ENCODE measurements at regions not wholly inside any gene's neighbourhood (a gene's known extent, or its start where the extent isn't known, plus 50 kb on each side); places are given as distances from the start of the nearest gene placed in this dataset.
"Not testable (repeated sequence)": the region's sequence is repeated elsewhere in the genome, so short reads cannot be mapped to it uniquely, and the experiment has no call there.

- H3K27me3 ChIP-seq (replicated peaks in 2 of 5; ENCODE audit: control insufficient read depth in 4 of 5, insufficient read depth in 5 of 5, low read length in 4 of 5); H3K4me3 ChIP-seq (ENCODE audit: control insufficient read depth in 1 of 7, extremely low read depth in 1 of 7, insufficient read depth in 4 of 7, low read depth in 2 of 7, low read length in 6 of 7); H3K4me1 ChIP-seq (ENCODE audit: control extremely low read depth in 1 of 4, control insufficient read depth in 4 of 4, insufficient read depth in 4 of 4, low read length in 3 of 4); DNase-seq; CTCF ChIA-PET; H3K36me3 ChIP-seq (ENCODE audit: control insufficient read depth in 4 of 4, insufficient read depth in 4 of 4, low read length in 3 of 4); POLR2A ChIA-PET; H3K9me3 ChIP-seq (ENCODE audit: control extremely low read depth in 1 of 5, control insufficient read depth in 4 of 5, insufficient read depth in 2 of 5, low read depth in 1 of 5, low read length in 4 of 5); H3K27ac ChIP-seq (ENCODE audit: insufficient read depth in 1 of 2, low read depth in 1 of 2, low read length in 2 of 2, poor library complexity in 1 of 2, severe bottlenecking in 2 of 2): not testable (repeated sequence)
- WGBS (ENCODE audit: insufficient coverage), result no CpG with 5 or more reads among the region's 1 CpG
These were observed 51.1 kb upstream of the BNC1 start for GRCh38 chr15:83335542-83335941.

DNA sequence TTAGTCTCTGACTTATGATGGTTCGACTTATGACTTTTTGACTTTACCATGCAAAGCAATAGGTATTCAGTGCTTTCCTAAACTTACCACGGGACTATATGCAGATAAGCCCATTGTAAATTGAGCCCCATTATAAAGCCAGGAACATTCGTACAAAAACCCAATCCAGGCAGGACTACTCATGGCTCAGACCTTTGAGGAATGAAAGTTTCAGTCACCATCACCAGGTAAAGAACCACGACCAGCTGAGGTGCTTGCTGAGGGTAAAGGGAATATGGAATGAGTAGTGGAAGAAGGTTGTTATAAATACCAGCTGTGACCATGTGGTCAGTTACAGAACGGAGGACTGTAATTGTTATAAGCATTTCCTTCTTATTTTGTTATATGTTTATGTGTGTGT, 54.9 kb upstream of the BNC1 start:
- H3K9me3 ChIP-seq (ENCODE audit: control extremely low read depth in 1 of 5, control insufficient read depth in 4 of 5, insufficient read depth in 2 of 5, low read depth in 1 of 5, low read length in 4 of 5), result peaks cover 0 to 2% (median 0%) of the 10 kb centered on the region in 5 experiments
- H3K4me3 ChIP-seq (ENCODE audit: control insufficient read depth in 1 of 7, extremely low read depth in 1 of 7, insufficient read depth in 4 of 7, low read depth in 2 of 7, low read length in 6 of 7), result no peak overlapping the region
- peaks cover 0 to 12% (median 2%) of the 10 kb centered on the region in 5 experiments for H3K27me3 ChIP-seq (replicated peaks in 2 of 5; ENCODE audit: control insufficient read depth in 4 of 5, insufficient read depth in 5 of 5, low read length in 4 of 5)
- POLR2A ChIA-PET, result no interaction called here
- DNase-seq, result no peak
- 96% methylated on average over 2 of the region's 5 CpGs for WGBS (ENCODE audit: insufficient coverage)
- no peaks in the 10 kb centered on the region for H3K4me1 ChIP-seq (ENCODE audit: control extremely low read depth in 1 of 4, control insufficient read depth in 4 of 4, insufficient read depth in 4 of 4, low read length in 3 of 4)
- CTCF ChIA-PET, result interaction anchor here (0.6 kb wide), 1 partner anchor 35 kb away, joined by 3 read pairs; no protein-coding TSS in a partner anchor
- no peak overlapping the region for H3K27ac ChIP-seq (ENCODE audit: insufficient read depth in 1 of 2, low read depth in 1 of 2, low read length in 2 of 2, poor library complexity in 1 of 2, severe bottlenecking in 2 of 2)
- no peaks in the 10 kb centered on the region for H3K36me3 ChIP-seq (ENCODE audit: control insufficient read depth in 4 of 4, insufficient read depth in 4 of 4, low read length in 3 of 4)

DNA sequence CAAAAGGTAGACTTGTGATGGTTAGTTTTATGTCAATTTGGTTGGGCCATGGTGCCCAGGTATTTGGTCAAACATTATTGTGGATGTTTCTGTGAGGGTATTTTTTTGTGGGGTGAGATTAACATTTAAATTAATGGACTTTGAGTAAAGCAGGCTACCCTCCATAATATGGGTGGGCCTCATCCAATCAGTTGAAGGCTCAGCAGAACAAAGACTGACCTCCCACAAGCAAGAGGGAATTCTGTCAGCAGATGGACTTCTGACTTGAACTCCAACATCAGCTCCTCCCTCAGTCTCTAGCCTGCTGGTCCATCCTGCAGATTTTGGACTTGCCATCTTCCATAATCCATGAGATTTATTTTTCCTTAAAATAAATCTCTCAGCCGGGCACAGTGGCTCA, 55.6 kb upstream of the BNC1 start:
- Histone ChIP-seq H3K27ac (ENCODE audit: insufficient read depth in 1 of 2, low read depth in 1 of 2, low read length in 2 of 2, poor library complexity in 1 of 2, severe bottlenecking in 2 of 2) (no peak overlapping the region), H3K4me1 (ENCODE audit: control extremely low read depth in 1 of 4, control insufficient read depth in 4 of 4, insufficient read depth in 4 of 4, low read length in 3 of 4) (no peaks in the 10 kb centered on the region), H3K27me3 (replicated peaks in 2 of 5; ENCODE audit: control insufficient read depth in 4 of 5, insufficient read depth in 5 of 5, low read length in 4 of 5) (peaks cover 0 to 13% (median 2%) of the 10 kb centered on the region in 5 experiments), H3K36me3 (ENCODE audit: control insufficient read depth in 4 of 4, insufficient read depth in 4 of 4, low read length in 3 of 4) (no peaks in the 10 kb centered on the region), H3K9me3 (ENCODE audit: control extremely low read depth in 1 of 5, control insufficient read depth in 4 of 5, insufficient read depth in 2 of 5, low read depth in 1 of 5, low read length in 4 of 5) (peaks cover 0 to 2% (median 0%) of the 10 kb centered on the region in 5 experiments), H3K4me3 (ENCODE audit: control insufficient read depth in 1 of 7, extremely low read depth in 1 of 7, insufficient read depth in 4 of 7, low read depth in 2 of 7, low read length in 6 of 7) (no peak overlapping the region)
- ChIA-PET CTCF (interaction anchor here (0.6 kb wide), 1 partner anchor 35 kb away, joined by 3 read pairs; no protein-coding TSS in a partner anchor), POLR2A (no interaction called here)
- no peak for DNase-seq
- WGBS (ENCODE audit: insufficient coverage), result 86% methylated on average over 1 of the region's 1 CpG

DNA sequence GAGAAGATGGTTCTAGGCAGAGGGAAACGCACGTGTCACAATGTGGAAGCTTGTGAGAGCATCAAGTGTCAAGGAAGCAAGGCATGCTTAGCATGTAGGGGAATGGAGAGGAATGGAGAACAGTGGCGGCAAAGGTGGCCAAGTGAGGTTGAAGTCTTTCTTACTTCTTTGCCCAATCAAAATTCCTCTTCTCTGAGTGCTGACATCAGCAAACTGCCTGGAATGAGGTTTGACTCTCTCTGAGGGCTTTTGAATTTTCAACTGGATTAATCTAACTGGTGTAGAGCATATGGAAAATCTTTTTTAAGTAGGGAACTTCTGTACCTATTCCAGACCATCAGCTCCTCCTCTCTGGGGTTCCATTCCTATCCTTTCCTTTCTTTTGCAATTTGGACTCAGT, 61.9 kb upstream of the BNC1 start:
- WGBS (ENCODE audit: insufficient coverage), result 82% methylated on average over 3 of the region's 3 CpGs
- Histone ChIP-seq H3K4me3 (ENCODE audit: control insufficient read depth in 1 of 7, extremely low read depth in 1 of 7, insufficient read depth in 4 of 7, low read depth in 2 of 7, low read length in 6 of 7) (no peak overlapping the region), H3K36me3 (ENCODE audit: control insufficient read depth in 4 of 4, insufficient read depth in 4 of 4, low read length in 3 of 4) (no peaks in the 10 kb centered on the region), H3K9me3 (ENCODE audit: control extremely low read depth in 1 of 5, control insufficient read depth in 4 of 5, insufficient read depth in 2 of 5, low read depth in 1 of 5, low read length in 4 of 5) (no peaks in the 10 kb centered on the region), H3K27me3 (replicated peaks in 2 of 5; ENCODE audit: control insufficient read depth in 4 of 5, insufficient read depth in 5 of 5, low read length in 4 of 5) (peaks cover 0 to 29% (median 2%) of the 10 kb centered on the region in 5 experiments), H3K27ac (ENCODE audit: insufficient read depth in 1 of 2, low read depth in 1 of 2, low read length in 2 of 2, poor library complexity in 1 of 2, severe bottlenecking in 2 of 2) (no peak overlapping the region), H3K4me1 (ENCODE audit: control extremely low read depth in 1 of 4, control insufficient read depth in 4 of 4, insufficient read depth in 4 of 4, low read length in 3 of 4) (no peaks in the 10 kb centered on the region)
- ChIA-PET POLR2A (no interaction called here), CTCF (no interaction called here)
- no peak for DNase-seq

- CTCF ChIA-PET, result no interaction called here
These were observed 67.7 kb upstream of the BNC1 start for GRCh38 chr15:83352119-83352518.

DNA sequence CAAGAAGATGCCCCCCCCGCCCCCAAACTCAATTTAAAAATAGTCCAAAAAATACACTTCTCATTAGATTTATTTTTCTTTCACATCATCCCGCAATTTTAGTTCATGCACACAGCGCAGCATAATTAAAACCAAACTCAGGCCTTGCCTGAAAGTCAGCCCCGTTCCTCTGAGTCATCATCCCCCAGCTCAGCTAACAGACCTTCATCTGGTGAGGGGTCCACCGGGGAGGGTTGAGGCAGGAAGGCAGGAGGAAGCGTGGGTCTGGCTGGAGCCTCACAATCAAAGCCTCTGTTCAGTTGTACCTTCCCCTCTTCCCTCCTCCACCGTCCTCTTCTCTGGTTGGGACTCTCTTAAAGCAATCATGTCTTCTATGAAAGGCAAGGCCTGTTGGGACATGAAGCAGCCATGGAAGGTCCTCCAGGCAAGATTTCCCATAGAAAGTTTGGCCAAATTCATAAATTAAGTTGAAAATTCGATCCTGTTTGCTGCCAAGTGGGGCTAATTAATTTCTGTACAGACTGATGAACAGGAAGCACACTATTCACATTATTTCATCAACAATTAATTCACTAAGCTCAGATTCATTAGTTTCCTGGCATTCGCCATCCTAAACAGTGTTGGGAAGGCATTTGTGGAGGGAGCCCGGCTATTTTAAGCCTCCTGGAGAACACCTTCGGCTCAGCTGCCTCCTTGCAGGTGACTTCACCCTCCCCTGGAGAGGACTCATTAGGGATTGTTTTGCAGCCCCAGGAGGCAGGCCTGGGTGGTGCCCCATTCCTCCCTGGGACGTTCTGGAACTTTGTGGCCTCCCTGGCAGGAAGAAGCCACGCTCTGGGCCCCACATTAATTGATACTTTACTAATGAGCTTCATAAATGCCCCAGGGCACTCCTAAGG, 72.3 kb upstream of the BNC1 start:
- Histone ChIP-seq H3K27ac (ENCODE audit: insufficient read depth in 1 of 2, low read depth in 1 of 2, low read length in 2 of 2, poor library complexity in 1 of 2, severe bottlenecking in 2 of 2) (no peak overlapping the region), H3K9me3 (ENCODE audit: control extremely low read depth in 1 of 5, control insufficient read depth in 4 of 5, insufficient read depth in 2 of 5, low read depth in 1 of 5, low read length in 4 of 5) (no peaks in the 10 kb centered on the region), H3K36me3 (ENCODE audit: control insufficient read depth in 4 of 4, insufficient read depth in 4 of 4, low read length in 3 of 4) (no peaks in the 10 kb centered on the region), H3K27me3 (replicated peaks in 2 of 5; ENCODE audit: control insufficient read depth in 4 of 5, insufficient read depth in 5 of 5, low read length in 4 of 5) (peaks cover 0 to 8% (median 2%) of the 10 kb centered on the region in 5 experiments), H3K4me1 (ENCODE audit: control extremely low read depth in 1 of 4, control insufficient read depth in 4 of 4, insufficient read depth in 4 of 4, low read length in 3 of 4) (peaks cover 0 to 7% (median 0%) of the 10 kb centered on the region in 4 experiments), H3K4me3 (ENCODE audit: control insufficient read depth in 1 of 7, extremely low read depth in 1 of 7, insufficient read depth in 4 of 7, low read depth in 2 of 7, low read length in 6 of 7) (no peak overlapping the region)
- ChIA-PET POLR2A (no interaction called here), CTCF (interaction anchor here (0.8 kb wide), 2 partner anchors 11 to 109 kb away, joined by 3 to 4 read pairs; no protein-coding TSS in a partner anchor)
- peak in 2 of 3 donors; percentile 47 to 61 for DNase-seq
- 71% methylated on average over 9 of the region's 13 CpGs for WGBS (ENCODE audit: insufficient coverage)

More at GRCh38 chr15:83352119-83352518, 67.7 kb upstream of the BNC1 start:
- Histone ChIP-seq H3K27me3 (replicated peaks in 2 of 5; ENCODE audit: control insufficient read depth in 4 of 5, insufficient read depth in 5 of 5, low read length in 4 of 5) (peaks cover 0 to 19% (median 4%) of the 10 kb centered on the region in 5 experiments), H3K27ac (ENCODE audit: insufficient read depth in 1 of 2, low read depth in 1 of 2, low read length in 2 of 2, poor library complexity in 1 of 2, severe bottlenecking in 2 of 2) (no peak overlapping the region), H3K4me1 (ENCODE audit: control extremely low read depth in 1 of 4, control insufficient read depth in 4 of 4, insufficient read depth in 4 of 4, low read length in 3 of 4) (peaks cover 0 to 7% (median 0%) of the 10 kb centered on the region in 4 experiments), H3K9me3 (ENCODE audit: control extremely low read depth in 1 of 5, control insufficient read depth in 4 of 5, insufficient read depth in 2 of 5, low read depth in 1 of 5, low read length in 4 of 5) (no peaks in the 10 kb centered on the region), H3K36me3 (ENCODE audit: control insufficient read depth in 4 of 4, insufficient read depth in 4 of 4, low read length in 3 of 4) (no peaks in the 10 kb centered on the region), H3K4me3 (ENCODE audit: control insufficient read depth in 1 of 7, extremely low read depth in 1 of 7, insufficient read depth in 4 of 7, low read depth in 2 of 7, low read length in 6 of 7) (no peak overlapping the region)
- no CpG with 5 or more reads among the region's 1 CpG for whole genome bisulfite sequencing (ENCODE audit: insufficient coverage)
- DNase-seq, result no peak
- POLR2A ChIA-PET, result no interaction called here

- Histone ChIP-seq H3K27ac (ENCODE audit: insufficient read depth in 1 of 2, low read depth in 1 of 2, low read length in 2 of 2, poor library complexity in 1 of 2, severe bottlenecking in 2 of 2) (no peak overlapping the region), H3K4me1 (ENCODE audit: control extremely low read depth in 1 of 4, control insufficient read depth in 4 of 4, insufficient read depth in 4 of 4, low read length in 3 of 4) (peaks cover 0 to 7% (median 0%) of the 10 kb centered on the region in 4 experiments), H3K27me3 (replicated peaks in 2 of 5; ENCODE audit: control insufficient read depth in 4 of 5, insufficient read depth in 5 of 5, low read length in 4 of 5) (peaks cover 0 to 14% (median 8%) of the 10 kb centered on the region in 5 experiments), H3K36me3 (ENCODE audit: control insufficient read depth in 4 of 4, insufficient read depth in 4 of 4, low read length in 3 of 4) (no peaks in the 10 kb centered on the region), H3K4me3 (ENCODE audit: control insufficient read depth in 1 of 7, extremely low read depth in 1 of 7, insufficient read depth in 4 of 7, low read depth in 2 of 7, low read length in 6 of 7) (no peak overlapping the region), H3K9me3 (ENCODE audit: control extremely low read depth in 1 of 5, control insufficient read depth in 4 of 5, insufficient read depth in 2 of 5, low read depth in 1 of 5, low read length in 4 of 5) (no peaks in the 10 kb centered on the region)
- 98% methylated on average over 8 of the region's 13 CpGs for WGBS (ENCODE audit: insufficient coverage)
- CTCF ChIA-PET, result no interaction called here
- DNase-seq, result no peak
- POLR2A ChIA-PET, result no interaction called here
These were observed 74.6 kb upstream of the BNC1 start for GRCh38 chr15:83358972-83359564.
